Retinal pigment epithelial cell (primary cell): ENCODE measurements at regions not wholly inside any gene's neighbourhood (a gene's known extent, or its start where the extent isn't known, plus 50 kb on each side); places are given as distances from the start of the nearest gene placed in this dataset.
"Not testable (repeated sequence)": the region's sequence is repeated elsewhere in the genome, so short reads cannot be mapped to it uniquely, and the experiment has no call there.

Experiments
- DNase-seq: peaks from one replicate; pipeline ENCODE4 v3.0.0-alpha.2; 2010; ENCODE audit warnings: low read depth
- H3K4me3 ChIP-seq: 2 replicates; pipeline ENCODE4 v1.5.1; 2011; ENCODE audit warnings: mild to moderate bottlenecking, low read length, control low read depth, moderate library complexity
- TF ChIP-seq, protein P1 (sequence below): conservative IDR thresholded peaks from 2 replicates; pipeline ENCODE4 v1.5.1; 2011; ENCODE audit warnings: low read depth, low read length, control low read depth, inconsistent platforms

DNA sequence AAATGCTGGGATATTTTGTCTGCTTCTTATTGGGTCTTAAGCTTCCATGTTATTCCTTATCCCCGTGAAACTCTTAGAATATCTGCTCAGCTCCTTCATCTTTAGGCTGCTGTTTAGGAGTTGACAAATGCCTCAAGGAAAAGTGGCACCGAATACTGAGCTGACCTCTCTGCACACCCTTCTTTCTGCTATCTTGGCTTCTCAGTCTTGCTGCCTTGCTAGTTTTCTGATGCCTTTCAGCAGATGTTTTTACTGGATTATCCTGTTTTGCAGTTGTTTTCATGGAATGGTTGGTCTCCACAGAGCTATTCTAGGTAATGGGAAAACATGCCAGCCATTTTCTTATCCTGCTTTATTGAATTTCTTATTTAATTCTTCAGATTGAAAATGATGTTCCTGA lies 86.3 kb downstream of the GYPE start:
- TF ChIP-seq, protein P1, sequence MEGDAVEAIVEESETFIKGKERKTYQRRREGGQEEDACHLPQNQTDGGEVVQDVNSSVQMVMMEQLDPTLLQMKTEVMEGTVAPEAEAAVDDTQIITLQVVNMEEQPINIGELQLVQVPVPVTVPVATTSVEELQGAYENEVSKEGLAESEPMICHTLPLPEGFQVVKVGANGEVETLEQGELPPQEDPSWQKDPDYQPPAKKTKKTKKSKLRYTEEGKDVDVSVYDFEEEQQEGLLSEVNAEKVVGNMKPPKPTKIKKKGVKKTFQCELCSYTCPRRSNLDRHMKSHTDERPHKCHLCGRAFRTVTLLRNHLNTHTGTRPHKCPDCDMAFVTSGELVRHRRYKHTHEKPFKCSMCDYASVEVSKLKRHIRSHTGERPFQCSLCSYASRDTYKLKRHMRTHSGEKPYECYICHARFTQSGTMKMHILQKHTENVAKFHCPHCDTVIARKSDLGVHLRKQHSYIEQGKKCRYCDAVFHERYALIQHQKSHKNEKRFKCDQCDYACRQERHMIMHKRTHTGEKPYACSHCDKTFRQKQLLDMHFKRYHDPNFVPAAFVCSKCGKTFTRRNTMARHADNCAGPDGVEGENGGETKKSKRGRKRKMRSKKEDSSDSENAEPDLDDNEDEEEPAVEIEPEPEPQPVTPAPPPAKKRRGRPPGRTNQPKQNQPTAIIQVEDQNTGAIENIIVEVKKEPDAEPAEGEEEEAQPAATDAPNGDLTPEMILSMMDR: no peak
- no peak overlapping the region for H3K4me3 ChIP-seq
- no peak for DNase-seq

DNA sequence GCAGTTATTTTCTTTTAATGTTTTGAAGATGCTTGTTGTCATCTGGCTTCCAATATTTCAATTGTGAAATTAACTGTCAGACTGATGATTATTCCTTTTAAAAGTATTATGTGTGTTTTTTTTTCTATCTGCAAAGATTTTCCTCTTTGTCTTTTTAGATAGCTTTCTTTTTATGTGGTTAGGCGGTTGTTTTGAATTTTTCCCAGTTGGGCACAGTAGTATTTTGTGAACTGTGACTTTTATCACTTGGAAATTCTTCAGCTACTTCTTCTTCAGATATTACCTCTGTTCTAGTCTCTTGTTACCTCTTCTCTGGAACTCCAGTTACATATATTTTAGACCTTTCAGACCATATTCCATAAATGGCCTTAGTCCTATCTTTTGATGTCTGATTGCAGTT lies 87.5 kb downstream of the GYPE start:
- not testable (repeated sequence) for DNase-seq, H3K4me3 ChIP-seq

DNA sequence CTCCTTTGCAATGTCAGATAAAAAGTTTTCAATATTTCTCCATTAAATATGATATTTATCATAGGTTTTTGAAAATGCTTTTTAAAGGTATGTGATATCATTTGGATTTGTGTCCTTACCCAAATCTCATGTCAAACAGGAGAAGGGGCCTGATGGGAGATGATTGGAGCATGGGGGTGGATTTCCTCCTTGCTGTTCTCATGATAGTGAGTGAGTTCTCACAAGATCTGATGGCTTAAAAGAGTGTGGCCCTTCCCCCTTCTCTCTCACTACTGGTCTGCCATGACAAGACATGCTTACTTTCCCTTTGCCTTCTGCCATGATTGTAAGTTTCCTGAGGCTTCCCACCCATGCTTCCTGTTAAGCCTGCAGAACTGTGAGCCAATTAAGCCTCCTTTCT lies 90.0 kb downstream of the GYPE start:
- DNase-seq, H3K4me3 ChIP-seq: not testable (repeated sequence)

DNA sequence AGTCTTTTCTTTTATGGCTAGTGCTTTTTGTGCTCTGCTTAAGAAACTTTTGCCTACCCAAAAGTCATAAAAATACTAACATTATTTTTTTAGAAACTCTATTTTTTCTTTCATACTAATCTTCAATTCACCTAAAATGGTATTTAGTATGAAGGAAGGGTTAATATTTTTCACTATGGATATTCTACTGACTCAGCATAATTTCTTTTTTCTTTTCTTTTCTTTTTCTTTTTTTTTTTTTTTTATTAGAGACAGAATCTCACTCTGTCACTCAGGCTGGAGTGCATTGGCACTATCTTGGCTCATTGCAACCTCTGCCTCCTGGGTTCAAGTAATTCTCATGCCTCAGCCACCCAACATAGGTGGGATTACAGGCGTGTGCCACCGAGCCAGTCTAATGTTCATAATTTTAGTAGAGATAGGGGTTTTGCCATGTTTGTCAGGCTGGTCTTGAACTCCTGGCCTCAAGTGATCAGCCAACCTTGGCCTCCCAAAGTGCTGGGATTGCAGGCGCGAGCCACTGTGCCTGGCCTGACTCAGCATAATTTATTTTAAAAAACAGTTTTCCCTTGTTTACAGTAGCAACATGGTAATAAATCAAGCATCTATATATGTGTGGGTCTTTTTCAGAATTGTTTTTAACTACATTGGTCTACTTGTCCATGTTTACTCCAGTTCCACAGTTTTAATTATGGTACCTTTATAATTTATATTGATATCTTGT lies 91.8 kb downstream of the GYPE start:
- not testable (repeated sequence) for H3K4me3 ChIP-seq, DNase-seq

DNA sequence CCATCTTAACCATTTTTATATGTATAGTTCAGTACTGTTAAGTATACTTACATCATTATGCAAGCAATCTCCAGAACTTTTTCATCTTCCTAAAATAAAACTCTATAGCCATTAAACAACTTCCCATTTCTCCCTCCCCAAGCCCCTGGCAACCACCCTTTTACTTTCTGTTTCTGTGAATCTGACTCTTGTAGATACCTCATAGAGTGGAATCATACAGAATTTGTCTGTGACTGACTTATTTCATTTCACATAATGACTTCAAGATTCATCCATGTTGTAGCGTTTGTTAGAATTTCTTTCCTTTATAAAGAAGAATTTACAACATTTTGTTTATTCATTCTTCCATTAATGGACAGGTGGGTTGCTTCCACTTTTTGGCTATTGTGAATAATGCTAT lies 91.2 kb upstream of the FREM3 start:
- H3K4me3 ChIP-seq, DNase-seq: not testable (repeated sequence)

DNA sequence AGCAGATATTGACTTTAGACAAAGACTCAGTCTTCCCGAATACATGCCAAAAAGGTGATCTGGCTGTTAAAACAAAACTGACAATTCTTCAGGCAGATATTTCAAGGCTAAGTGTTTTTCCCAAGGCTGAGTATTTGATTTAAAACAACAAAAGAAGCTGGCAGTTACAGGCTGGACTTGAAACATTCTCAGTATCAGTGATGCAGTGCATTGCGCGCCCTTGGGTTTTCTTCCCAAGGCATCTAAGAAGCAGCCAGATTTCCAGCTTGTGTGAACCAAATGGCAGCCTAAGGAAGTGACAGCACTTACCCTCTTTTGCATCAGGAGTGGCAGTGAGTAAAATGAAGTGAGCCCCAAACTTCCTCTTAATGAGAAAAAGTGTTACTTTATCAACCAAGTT lies 90.0 kb upstream of the FREM3 start:
- not testable (repeated sequence) for H3K4me3 ChIP-seq, DNase-seq

DNA sequence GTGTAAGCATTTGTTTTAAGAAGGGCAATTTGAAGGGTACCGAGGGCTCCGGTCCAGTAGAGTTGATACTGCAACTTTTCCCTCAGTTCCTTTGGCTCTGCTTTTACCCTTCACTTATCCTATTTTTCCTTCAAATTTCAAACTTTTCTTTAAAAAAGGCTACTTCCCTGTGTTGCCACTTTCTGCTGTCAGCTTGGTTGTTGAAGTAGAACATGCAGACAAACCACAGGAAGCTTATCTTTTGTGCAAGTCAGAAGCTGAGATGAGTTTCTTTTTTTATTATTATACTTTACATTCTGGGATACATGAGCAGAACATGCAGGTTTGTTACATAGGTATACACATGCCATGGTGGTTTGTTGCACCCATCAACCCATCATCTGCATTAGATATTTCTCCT lies 89.1 kb upstream of the FREM3 start:
- not testable (repeated sequence) for DNase-seq, H3K4me3 ChIP-seq

DNA sequence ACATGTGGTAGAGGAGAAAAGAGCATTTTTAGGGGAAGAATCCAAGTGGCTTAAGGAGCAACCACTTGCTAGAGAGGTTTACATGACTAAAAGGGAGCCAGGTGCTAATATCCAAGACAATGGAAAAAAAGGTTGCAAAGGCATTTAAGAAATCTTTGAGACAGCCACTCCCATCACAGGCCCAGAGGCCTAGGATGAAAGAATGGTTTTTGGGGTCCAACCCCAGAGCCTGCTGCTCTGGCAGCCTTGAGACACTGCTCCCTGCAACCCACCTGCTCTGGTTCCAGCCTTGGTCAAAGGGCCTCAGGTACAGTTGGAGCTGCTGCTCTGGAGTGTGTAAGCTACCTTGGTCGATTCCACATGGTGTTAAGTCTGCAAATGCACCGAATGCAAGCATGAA lies 84.1 kb upstream of the FREM3 start:
- TF ChIP-seq, protein P1: no peak
- no peak for DNase-seq
- no peak overlapping the region for H3K4me3 ChIP-seq

DNA sequence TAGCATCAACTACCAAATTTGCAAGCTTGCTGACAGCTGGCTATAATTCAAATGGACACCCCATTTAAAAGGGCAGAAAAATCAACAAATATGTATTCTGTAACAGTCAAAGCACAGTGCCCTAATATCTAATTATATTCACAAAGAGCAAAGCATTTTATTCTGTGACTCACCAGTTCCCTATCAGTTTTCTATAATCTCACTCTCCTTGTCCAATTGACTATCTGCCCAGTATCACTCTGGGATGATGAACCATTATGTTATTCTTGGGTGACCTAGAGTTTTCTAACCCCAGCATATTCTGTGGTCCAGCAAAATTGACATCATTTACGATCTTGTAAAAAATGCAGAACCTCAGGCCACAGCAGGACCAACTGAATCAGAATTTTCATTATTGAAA lies 82.0 kb upstream of the FREM3 start:
- no peak overlapping the region for H3K4me3 ChIP-seq
- TF ChIP-seq, protein P1: no peak

DNA sequence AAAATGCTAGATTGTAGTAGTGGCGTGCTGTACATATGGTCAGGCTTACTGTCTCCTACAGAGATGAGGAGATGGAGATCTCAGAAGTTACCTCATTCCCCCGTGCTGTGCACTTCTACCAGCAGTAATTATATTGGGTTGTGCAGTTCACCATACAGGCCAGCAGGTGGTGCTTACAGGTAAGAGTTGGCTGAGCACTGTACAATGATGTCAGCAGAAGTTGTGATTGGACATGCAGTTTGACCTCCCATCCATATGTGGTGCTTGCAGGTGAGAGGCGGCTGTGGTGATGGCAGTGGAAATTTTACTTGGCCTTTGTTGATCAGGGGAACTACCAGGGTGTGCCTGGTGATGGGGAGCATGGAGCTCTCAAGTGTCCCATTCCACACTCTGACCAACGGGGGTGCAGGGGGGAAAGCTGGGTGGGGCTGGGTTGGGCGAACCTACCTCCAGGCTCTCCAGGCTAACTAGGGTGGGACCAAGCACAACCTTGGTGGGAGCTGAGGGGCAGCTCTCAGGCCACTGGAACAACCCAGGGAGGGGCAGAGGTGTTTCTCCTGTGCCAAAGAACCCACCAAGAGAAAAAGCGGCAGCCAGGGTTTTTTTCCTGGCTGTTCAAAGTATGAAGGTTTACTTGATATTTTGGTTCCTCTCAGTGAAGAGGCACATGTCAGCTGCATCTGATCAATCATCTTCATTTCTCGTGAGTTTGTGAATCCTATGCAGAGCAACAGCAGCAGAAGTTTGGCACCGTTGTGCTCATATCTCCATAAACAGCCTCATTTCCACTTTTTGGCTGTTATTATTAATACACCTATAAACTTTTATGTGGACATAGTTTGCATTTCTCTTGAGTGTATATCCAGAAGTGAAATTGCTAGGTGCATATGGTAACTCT lies 73.8 kb upstream of the FREM3 start:
- DNase-seq: no peak
- H3K4me3 ChIP-seq: no peak overlapping the region
- TF ChIP-seq, protein P1: peak; percentile 72

More for the DNA sequence above, 82.0 kb upstream of the FREM3 start:
- no peak for DNase-seq
